RWPE2 (cell line): ENCODE measurements at regions not wholly inside any gene's neighbourhood (a gene's known extent, or its start where the extent isn't known, plus 50 kb on each side); places are given as distances from the start of the nearest gene placed in this dataset.

ENCODE experiments used
- ATAC-seq: fragments of 200-7000 bp; cut with Tn5 transposase; 3 replicates; pipeline ENCODE4 v1.9.1; 2021; ENCODE audit warnings: low read depth
- DNase-seq: peaks from one replicate; pipeline ENCODE4 v3.0.0-alpha.2; 2020; ENCODE audit warnings: low spot score
- H3K27ac ChIP-seq: fragments of 450-650 bp; 2 replicates; pipeline ENCODE4 v1.5.1; 2017; ENCODE audit warnings: mild to moderate bottlenecking; ENCODE audit not compliant: poor library complexity, severe bottlenecking
- H3K27me3 ChIP-seq: fragments of 250-450 bp; sonication (Bioruptor Pico); 2 replicates; pipeline ENCODE4 v1.5.1; 2021; ENCODE audit warnings: mild to moderate bottlenecking, moderate library complexity; ENCODE audit not compliant: insufficient read depth, poor library complexity, severe bottlenecking
- H3K36me3 ChIP-seq: fragments of 250-450 bp; sonication (Bioruptor Pico); 2 replicates; pipeline ENCODE4 v1.5.1; 2020; ENCODE audit warnings: low read depth, mild to moderate bottlenecking, moderate library complexity
- H3K4me1 ChIP-seq: fragments of 250-450 bp; sonication (Bioruptor Pico); 2 replicates; pipeline ENCODE4 v1.5.1; 2021; ENCODE audit warnings: mild to moderate bottlenecking, moderate library complexity; ENCODE audit not compliant: insufficient read depth, poor library complexity, severe bottlenecking
- H3K4me3 ChIP-seq: fragments of 250-450 bp; sonication (Bioruptor Pico); 2 replicates; pipeline ENCODE4 v1.5.1; 2021; ENCODE audit warnings: mild to moderate bottlenecking, moderate library complexity; ENCODE audit not compliant: severe bottlenecking
- H3K9me3 ChIP-seq: fragments of 250-450 bp; sonication (Bioruptor Pico); 2 replicates; pipeline ENCODE4 v1.5.1; 2021; ENCODE audit warnings: mild to moderate bottlenecking, moderate library complexity; ENCODE audit not compliant: severe bottlenecking
- TF ChIP-seq, protein P1 (sequence below): fragments of 450-650 bp; IDR thresholded peaks from one replicate; pipeline ENCODE4 v1.5.1; 2017; ENCODE audit warnings: mild to moderate bottlenecking, moderate library complexity; ENCODE audit not compliant: poor library complexity, severe bottlenecking

DNA sequence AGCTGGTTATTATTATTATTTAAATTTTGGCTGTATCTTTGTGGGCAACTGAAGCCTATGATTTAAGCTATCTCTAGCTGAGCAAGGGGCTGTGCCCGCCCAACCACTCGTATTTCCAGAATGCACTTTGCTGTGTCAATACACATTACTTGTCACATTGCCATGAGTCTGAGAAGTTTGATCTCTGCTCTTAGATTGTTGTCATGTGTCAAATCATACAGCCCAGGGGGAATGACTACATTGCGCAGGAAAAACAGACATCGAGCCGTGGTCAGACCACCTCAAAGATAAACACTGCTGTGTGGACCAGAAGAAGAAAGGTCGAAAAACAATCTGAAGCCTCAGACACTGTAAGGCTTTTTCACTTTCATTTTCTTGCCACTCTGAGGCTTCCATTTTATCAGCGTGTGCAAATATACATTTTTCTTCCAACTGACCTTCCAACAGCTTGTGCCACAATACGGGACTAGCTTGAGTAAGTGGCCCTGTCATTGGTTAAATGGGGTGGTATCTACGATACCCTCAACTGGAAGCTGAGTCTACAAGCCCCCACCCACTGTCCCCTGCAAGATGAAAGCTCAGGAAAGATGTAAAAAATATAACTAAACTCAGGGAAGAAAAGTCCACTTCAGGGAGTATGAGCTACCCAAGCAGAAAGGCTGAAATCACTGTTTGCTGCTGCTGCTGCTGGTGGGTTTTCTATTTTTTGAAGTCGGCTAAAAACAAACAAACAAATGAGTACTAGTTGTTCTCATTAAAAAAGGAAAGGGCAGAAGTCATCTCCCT is 603.0 kb downstream of the BNC2 start:
- H3K4me3 ChIP-seq: no peak overlapping the region
- no peaks in the 10 kb centered on the region for H3K27me3 ChIP-seq
- H3K4me1 ChIP-seq: no peaks in the 10 kb centered on the region
- no peaks in the 10 kb centered on the region for H3K9me3 ChIP-seq
- no peak for ATAC-seq
- no peak for DNase-seq
- H3K36me3 ChIP-seq: no peaks in the 10 kb centered on the region
- H3K27ac ChIP-seq: no peak overlapping the region
- TF ChIP-seq, protein P1, sequence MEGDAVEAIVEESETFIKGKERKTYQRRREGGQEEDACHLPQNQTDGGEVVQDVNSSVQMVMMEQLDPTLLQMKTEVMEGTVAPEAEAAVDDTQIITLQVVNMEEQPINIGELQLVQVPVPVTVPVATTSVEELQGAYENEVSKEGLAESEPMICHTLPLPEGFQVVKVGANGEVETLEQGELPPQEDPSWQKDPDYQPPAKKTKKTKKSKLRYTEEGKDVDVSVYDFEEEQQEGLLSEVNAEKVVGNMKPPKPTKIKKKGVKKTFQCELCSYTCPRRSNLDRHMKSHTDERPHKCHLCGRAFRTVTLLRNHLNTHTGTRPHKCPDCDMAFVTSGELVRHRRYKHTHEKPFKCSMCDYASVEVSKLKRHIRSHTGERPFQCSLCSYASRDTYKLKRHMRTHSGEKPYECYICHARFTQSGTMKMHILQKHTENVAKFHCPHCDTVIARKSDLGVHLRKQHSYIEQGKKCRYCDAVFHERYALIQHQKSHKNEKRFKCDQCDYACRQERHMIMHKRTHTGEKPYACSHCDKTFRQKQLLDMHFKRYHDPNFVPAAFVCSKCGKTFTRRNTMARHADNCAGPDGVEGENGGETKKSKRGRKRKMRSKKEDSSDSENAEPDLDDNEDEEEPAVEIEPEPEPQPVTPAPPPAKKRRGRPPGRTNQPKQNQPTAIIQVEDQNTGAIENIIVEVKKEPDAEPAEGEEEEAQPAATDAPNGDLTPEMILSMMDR: no peak

DNA sequence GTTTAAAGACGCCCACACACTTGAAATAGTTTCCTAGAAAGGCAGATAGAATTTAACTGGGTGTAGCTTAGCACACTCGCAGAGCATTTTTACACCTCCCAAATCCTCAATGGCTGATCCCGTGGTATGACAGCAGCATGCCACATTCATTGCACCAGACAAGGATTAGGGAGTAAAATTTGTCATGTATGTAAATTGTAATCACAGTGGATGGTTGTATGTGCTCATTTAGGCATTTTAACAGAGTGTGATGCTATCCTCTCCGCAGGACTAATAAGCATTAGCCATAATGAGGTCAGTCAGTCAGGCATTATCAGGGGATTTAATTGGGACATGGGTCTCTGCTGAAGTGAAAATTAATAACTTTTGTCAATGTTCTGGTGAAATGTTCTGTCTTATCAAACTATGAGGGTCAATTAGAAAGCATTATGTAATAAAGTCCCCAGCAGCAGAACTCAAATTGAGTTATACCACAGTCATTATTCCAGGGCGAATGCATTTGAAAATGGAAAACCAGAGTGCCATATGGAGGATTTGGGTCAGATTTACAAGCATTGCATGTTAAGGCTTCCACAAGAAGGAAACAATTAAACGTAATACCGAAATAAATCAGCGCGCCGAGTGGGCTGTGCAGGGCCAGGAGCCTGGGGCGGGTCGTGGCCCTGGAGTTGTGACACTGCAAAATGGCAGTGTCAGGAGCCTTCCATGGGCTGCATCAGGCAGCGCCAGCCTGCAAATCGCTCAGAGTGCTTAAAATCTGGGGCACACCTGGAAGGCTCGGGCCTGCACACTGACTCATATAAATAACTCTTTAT is 602.2 kb downstream of the BNC2 start:
- no peaks in the 10 kb centered on the region for H3K27me3 ChIP-seq
- H3K36me3 ChIP-seq: no peaks in the 10 kb centered on the region
- ATAC-seq: no peak
- H3K27ac ChIP-seq: no peak overlapping the region
- no peaks in the 10 kb centered on the region for H3K4me1 ChIP-seq
- TF ChIP-seq, protein P1: no peak
- no peak for DNase-seq
- no peaks in the 10 kb centered on the region for H3K9me3 ChIP-seq
- H3K4me3 ChIP-seq: no peak overlapping the region

DNA sequence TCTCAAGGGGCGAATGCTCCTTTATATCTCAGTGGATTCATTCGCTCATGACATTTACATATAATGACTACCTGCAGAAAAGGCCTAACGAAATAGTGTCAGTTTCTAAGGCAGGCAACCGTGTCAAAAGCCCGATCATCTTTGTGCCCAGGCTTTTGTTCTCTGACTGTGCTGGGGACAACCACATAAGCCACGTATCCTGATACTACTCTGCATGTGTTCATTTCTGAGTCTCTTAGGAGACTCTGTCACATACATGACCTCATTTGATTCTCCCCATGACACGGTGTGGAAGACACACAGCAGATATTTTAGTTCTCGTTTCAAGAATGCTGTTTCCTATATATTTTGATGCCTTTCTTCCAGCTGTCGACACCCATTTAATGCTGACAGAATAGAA is 598.5 kb downstream of the BNC2 start:
- Histone ChIP-seq H3K27ac (no peak overlapping the region), H3K4me1 (no peaks in the 10 kb centered on the region), H3K27me3 (no peaks in the 10 kb centered on the region), H3K4me3 (no peak overlapping the region), H3K36me3 (no peaks in the 10 kb centered on the region), H3K9me3 (no peaks in the 10 kb centered on the region)
- no peak for ATAC-seq
- no peak for DNase-seq
- TF ChIP-seq, protein P1: no peak

DNA sequence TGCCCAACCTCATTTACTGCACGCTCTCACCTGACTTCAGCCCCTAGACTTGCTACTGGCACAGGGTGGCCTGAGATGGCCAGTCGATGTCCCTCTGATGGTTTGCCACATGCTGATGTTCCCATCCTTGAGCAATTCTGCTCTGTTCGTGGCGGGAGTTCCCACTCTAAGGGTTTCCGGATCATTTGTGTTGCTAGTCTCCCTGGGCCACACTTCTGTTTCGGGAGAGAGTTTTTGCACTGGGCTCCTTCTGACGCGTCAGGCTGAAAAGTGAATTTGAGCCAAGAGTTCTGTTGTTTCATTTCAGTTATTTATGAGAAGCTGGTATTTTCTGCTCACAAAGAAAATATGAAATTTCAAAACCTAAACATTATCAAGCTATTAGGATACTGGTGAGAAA is 597.7 kb downstream of the BNC2 start:
- Histone ChIP-seq H3K27ac (no peak overlapping the region), H3K4me1 (no peaks in the 10 kb centered on the region), H3K36me3 (no peaks in the 10 kb centered on the region), H3K27me3 (no peaks in the 10 kb centered on the region), H3K9me3 (no peaks in the 10 kb centered on the region), H3K4me3 (no peak overlapping the region)
- DNase-seq: no peak
- no peak for ATAC-seq
- TF ChIP-seq, protein P1: no peak
